ENCODE measurements at regions not wholly inside any gene's neighbourhood (a gene's known extent, or its start where the extent isn't known, plus 50 kb on each side); places are given as distances from the start of the nearest gene placed in this dataset.

DNA sequence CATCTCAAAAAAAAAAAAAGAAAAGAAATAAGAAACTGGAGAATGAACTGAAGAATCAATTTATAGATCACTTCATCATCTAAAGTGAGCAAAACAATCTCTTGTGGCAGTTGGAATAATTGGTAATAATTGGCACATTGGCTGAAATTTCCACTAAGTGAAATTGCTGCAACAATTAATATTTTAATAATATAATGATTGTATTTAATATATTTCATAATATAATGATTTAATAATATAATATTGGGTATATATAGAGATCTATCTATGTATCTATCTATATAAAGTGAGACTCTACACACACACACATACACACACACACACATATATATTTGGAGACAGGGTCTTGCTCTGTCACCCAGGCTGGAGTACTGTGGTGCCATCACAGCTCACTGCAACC, 81.2 kb upstream of the PRICKLE1 start:
- Histone ChIP-seq H3K27ac (no peak overlapping the region), H3K27me3 (no peaks in the 10 kb centered on the region), H3K36me3 (no peaks in the 10 kb centered on the region), H3K9me3 (ENCODE audit: low read depth) (no peaks in the 10 kb centered on the region), H3K4me1 (ENCODE audit: low read depth) (peaks cover 11% of the 10 kb centered on the region), H3K4me3 (no peak overlapping the region)
- no peak for TF ChIP-seq CTCF (IDR thresholded peaks at IDR 0.05; ENCODE audit: low read depth, low read length)
- no peak for DNase-seq (ENCODE audit: low read depth in 1 of 2, low spot score in 1 of 2)

- H3K36me3 ChIP-seq = no peaks in the 10 kb centered on the region
- no peaks in the 10 kb centered on the region for H3K27me3 ChIP-seq
- H3K27ac ChIP-seq = peak overlapping the region; percentile 81
- DNase-seq (ENCODE audit: low read depth in 1 of 2, low spot score in 1 of 2) = peak; percentile 39 to 52
- H3K4me3 ChIP-seq = no peak overlapping the region
- TF ChIP-seq CTCF (IDR thresholded peaks at IDR 0.05; ENCODE audit: low read depth, low read length) = no peak
- H3K4me1 ChIP-seq (ENCODE audit: low read depth) = peaks cover 11% of the 10 kb centered on the region
- no peaks in the 10 kb centered on the region for H3K9me3 ChIP-seq (ENCODE audit: low read depth)
Measured at GRCh38 chr12:42669553-42669952, 80.0 kb upstream of the PRICKLE1 start.

GRCh38 chr12:42666671-42667243, 77.2 kb upstream of the PRICKLE1 start:
- DNase-seq (ENCODE audit: low read depth in 1 of 2, low spot score in 1 of 2) = no peak
- no peak for TF ChIP-seq CTCF (IDR thresholded peaks at IDR 0.05; ENCODE audit: low read depth, low read length)
- Histone ChIP-seq H3K4me1 (ENCODE audit: low read depth) (peaks cover 11% of the 10 kb centered on the region), H3K27me3 (no peaks in the 10 kb centered on the region), H3K9me3 (ENCODE audit: low read depth) (no peaks in the 10 kb centered on the region), H3K27ac (no peak overlapping the region), H3K36me3 (no peaks in the 10 kb centered on the region), H3K4me3 (no peak overlapping the region)

DNA sequence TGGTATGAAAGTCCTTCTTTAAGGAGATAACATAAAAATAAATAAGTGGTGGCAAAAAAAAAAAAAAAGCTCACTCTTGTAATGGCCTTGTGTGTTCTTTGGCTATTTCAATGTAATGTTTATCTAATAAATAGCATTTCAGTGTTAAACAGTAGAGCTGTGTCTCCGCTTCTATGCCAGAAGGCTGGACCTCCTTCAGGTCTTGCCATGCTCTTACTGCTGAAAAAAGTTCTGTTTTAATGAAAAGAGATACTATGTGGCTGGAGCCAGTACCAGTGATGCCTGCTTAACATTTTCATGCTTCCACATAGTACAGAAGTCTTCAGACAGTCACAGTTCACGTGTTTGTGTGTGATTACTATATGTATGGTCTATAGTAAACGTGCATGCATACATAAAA, 74.1 kb upstream of the PRICKLE1 start:
- Histone ChIP-seq H3K4me1 (ENCODE audit: low read depth) (peaks cover 4% of the 10 kb centered on the region), H3K9me3 (ENCODE audit: low read depth) (no peaks in the 10 kb centered on the region), H3K27me3 (no peaks in the 10 kb centered on the region), H3K36me3 (no peaks in the 10 kb centered on the region), H3K4me3 (no peak overlapping the region), H3K27ac (no peak overlapping the region)
- no peak for DNase-seq (ENCODE audit: low read depth in 1 of 2, low spot score in 1 of 2)
- TF ChIP-seq CTCF (IDR thresholded peaks at IDR 0.05; ENCODE audit: low read depth, low read length) = no peak

- H3K27ac ChIP-seq = no peak overlapping the region
- no peak for TF ChIP-seq CTCF (IDR thresholded peaks at IDR 0.05; ENCODE audit: low read depth, low read length)
Measured at GRCh38 chr12:42660968-42661937, 71.7 kb upstream of the PRICKLE1 start.

More at GRCh38 chr12:42660968-42661937, 71.7 kb upstream of the PRICKLE1 start:
- H3K36me3 ChIP-seq = no peaks in the 10 kb centered on the region
- no peaks in the 10 kb centered on the region for H3K9me3 ChIP-seq (ENCODE audit: low read depth)
- no peaks in the 10 kb centered on the region for H3K27me3 ChIP-seq
- DNase-seq (ENCODE audit: low read depth in 1 of 2, low spot score in 1 of 2) = no peak
- H3K4me3 ChIP-seq = no peak overlapping the region
- peaks cover 4% of the 10 kb centered on the region for H3K4me1 ChIP-seq (ENCODE audit: low read depth)
